HepG2 (cell line): ENCODE measurements at regions not wholly inside any gene's neighbourhood (a gene's known extent, or its start where the extent isn't known, plus 50 kb on each side); places are given as distances from the start of the nearest gene placed in this dataset.
"Not testable (repeated sequence)": the region's sequence is repeated elsewhere in the genome, so short reads cannot be mapped to it uniquely, and the experiment has no call there.

ENCODE experiments used
- ATAC-seq: fragments of 200-7000 bp; cut with Tn5 transposase; 3 replicates; pipeline ENCODE4 v1.9.1; 2020; ENCODE audit warnings: mild to moderate bottlenecking, moderate library complexity
- BruUV-seq: library from RNA; stranded (reverse); fragments of 400-500 nt; replicated peaks from 2 replicates; lab custom pipeline; 2021; lab: Mats Ljungman, UMichigan
- CTCF ChIA-PET: fragments of 300-600 bp; formaldehyde crosslinking; extraction: SDS; loops from one replicate; lab custom pipeline; 2021; ENCODE audit warnings: low total read pairs, inconsistent platforms, low intra/inter-chr PET ratio; lab: Yijun Ruan, JAX
- POLR2A ChIA-PET: fragments of 350-600 bp; sonication (Branson Sonifier 250); formaldehyde crosslinking; loops from one replicate; lab custom pipeline; 2020; ENCODE audit warnings: antibody characterized with exemption, inconsistent platforms; lab: Yijun Ruan, JAX
- DNase-seq: peaks from one replicate; pipeline ENCODE4 v3.0.0-alpha.2; 2015; ENCODE audit warnings: low spot score
- FAIRE-seq: peaks from 3 replicates; lab custom pipeline; 2011; peaks lifted over from hg19 to GRCh38; lab: Jason Lieb, UNC
- H2AFZ ChIP-seq: one replicate; pipeline ENCODE4 v1.6.1; 2011; ENCODE audit warnings: low read length, inconsistent platforms
- H3K27ac ChIP-seq: fragments of 300-600 bp; 3 replicates; pipeline ENCODE4 v1.8.0; 2011; ENCODE audit warnings: mixed run types, mild to moderate bottlenecking, mixed read lengths, low read length, inconsistent platforms; ENCODE audit not compliant: insufficient read depth; ENCODE audit errors: extremely low read length
- H3K27me3 ChIP-seq, 2 experiments: fragments of 200-600 bp in 1 of 2; 2 replicates in 1 of 2; 3 replicates in 1 of 2; pipeline versions ENCODE4 v1.6.0 to v1.8.0; 2011; ENCODE audit warnings: low read length in 2 of 2, mild to moderate bottlenecking in 2 of 2, moderate library complexity in 2 of 2, inconsistent platforms in 1 of 2; ENCODE audit not compliant: insufficient read depth in 2 of 2, control insufficient read depth in 1 of 2
- H3K36me3 ChIP-seq, 2 experiments: fragments of 200-600 bp in 1 of 2; replicated peaks in 1 of 2; 2 replicates in 1 of 2; 3 replicates in 1 of 2; pipeline versions ENCODE4 v1.5.1 to v1.8.0; 2011; ENCODE audit warnings: low read length in 2 of 2, inconsistent platforms in 1 of 2; ENCODE audit not compliant: insufficient read depth in 2 of 2, control insufficient read depth in 1 of 2
- H3K4me1 ChIP-seq: 2 replicates; pipeline ENCODE4 v1.5.1; 2012; ENCODE audit warnings: low read length, inconsistent platforms; ENCODE audit not compliant: insufficient read depth
- H3K4me2 ChIP-seq: 2 replicates; pipeline ENCODE4 v1.6.0; 2011; ENCODE audit warnings: low read depth, low read length, inconsistent platforms
- H3K4me3 ChIP-seq, 3 experiments: fragments of 200-600 bp in 1 of 3; sonication (generic), shearing (Covaris generic) in 1 of 3; replicated peaks in 1 of 3; 2 replicates each; pipeline ENCODE4 v1.5.1; 2011 to 2016; ENCODE audit warnings: low read length in 3 of 3, inconsistent platforms in 2 of 3, low read depth in 2 of 3, mild to moderate bottlenecking in 2 of 3, control low read depth in 1 of 3, mixed read lengths in 1 of 3; ENCODE audit not compliant: insufficient read depth in 1 of 3
- H3K79me2 ChIP-seq: one replicate; pipeline ENCODE4 v1.6.1; 2011; ENCODE audit warnings: low read length, inconsistent platforms; ENCODE audit not compliant: insufficient read depth
- H3K9ac ChIP-seq: 2 replicates; pipeline ENCODE4 v1.6.0; 2011; ENCODE audit warnings: mild to moderate bottlenecking, low read depth, low read length, inconsistent platforms; ENCODE audit not compliant: insufficient read depth
- H3K9me3 ChIP-seq: 2 replicates; pipeline ENCODE4 v1.5.1; 2012; ENCODE audit warnings: mild to moderate bottlenecking, low read length
- H4K20me1 ChIP-seq: 2 replicates; pipeline ENCODE4 v1.6.0; 2011; ENCODE audit warnings: inconsistent platforms, mild to moderate bottlenecking, low read length, moderate library complexity; ENCODE audit not compliant: insufficient read depth
- STAG1 ChIP-seq: sonication (generic); formaldehyde crosslinking; IDR thresholded peaks from 2 replicates; pipeline ENCODE4 v1.4.0; 2020; ENCODE audit warnings: missing genetic modification reagents
- WGBS: methylation state at CpG from one replicate; pipeline ENCODE4 v1.1.6; 2017; ENCODE audit warnings: low lambda C conversion rate; 5-methylcytosine and 5-hydroxymethylcytosine counted together
- in situ Hi-C: cut with HindIII; loops from 2 replicates; pipeline ENCODE4 v1.10.0; 2017; ENCODE audit warnings: low pct_unique_long_range_greater_than_20kb; ENCODE audit not compliant: extremely low pct_ligation_motif_present
- intact Hi-C: fragments of 100-400 bp; cut with micrococcal nuclease; formaldehyde crosslinking; loops from one replicate; pipeline ENCODE4 v1.10.0; 2022; ENCODE audit not compliant: unreplicated experiment
- TF ChIP-seq, protein P1 (sequence below): sonication (generic); formaldehyde crosslinking; IDR thresholded peaks from 2 replicates; pipeline ENCODE4 v1.5.0; 2020; ENCODE audit warnings: mild to moderate bottlenecking, missing genetic modification reagents, moderate library complexity
- TF ChIP-seq, protein P2 (sequence below): sonication (generic); formaldehyde crosslinking; IDR thresholded peaks from 2 replicates; pipeline ENCODE4 v1.4.0; 2020; ENCODE audit warnings: missing genetic modification reagents

DNA sequence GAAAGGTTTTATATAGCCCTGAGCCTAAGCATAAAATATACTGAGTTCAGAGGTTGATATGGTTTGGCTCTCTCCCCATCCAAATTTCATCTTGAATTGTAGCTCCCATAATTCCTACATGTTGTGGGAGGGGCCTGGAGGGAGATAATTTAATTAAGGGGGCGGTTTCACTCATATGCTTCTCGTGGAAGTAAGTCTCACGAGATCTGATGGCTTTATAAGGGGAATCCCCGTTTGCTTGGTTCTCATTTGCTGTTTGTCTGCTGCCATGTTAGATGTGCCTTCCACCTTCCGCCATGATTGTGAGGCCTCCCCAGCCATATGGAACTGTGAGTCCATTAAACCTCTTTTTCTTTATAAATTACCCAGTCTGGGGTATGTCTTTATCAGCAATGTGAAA, 130.8 kb upstream of the ACBD5 start:
- BruUV-seq, H3K4me3 ChIP-seq, DNase-seq, FAIRE-seq, H3K9me3 ChIP-seq, H3K4me1 ChIP-seq, POLR2A ChIA-PET, CTCF ChIA-PET, H3K36me3 ChIP-seq, ATAC-seq, H3K9ac ChIP-seq, H4K20me1 ChIP-seq, H3K4me2 ChIP-seq, H3K27ac ChIP-seq, H2AFZ ChIP-seq, H3K79me2 ChIP-seq: not testable (repeated sequence)
- in situ Hi-C loops, result loop anchor here (25.0 kb wide), 1 partner anchor 1034 kb away; no protein-coding TSS in a partner anchor
- peaks cover 1 to 12% of the 10 kb centered on the region in 2 experiments; a peak in 1 of 5 replicates for H3K27me3 ChIP-seq
- WGBS, result 20% methylated on average over 5 of the region's 5 CpGs
- intact Hi-C loops, result loop anchor here (2.0 kb wide), 1 partner anchor 285 kb away; no protein-coding TSS in a partner anchor

DNA sequence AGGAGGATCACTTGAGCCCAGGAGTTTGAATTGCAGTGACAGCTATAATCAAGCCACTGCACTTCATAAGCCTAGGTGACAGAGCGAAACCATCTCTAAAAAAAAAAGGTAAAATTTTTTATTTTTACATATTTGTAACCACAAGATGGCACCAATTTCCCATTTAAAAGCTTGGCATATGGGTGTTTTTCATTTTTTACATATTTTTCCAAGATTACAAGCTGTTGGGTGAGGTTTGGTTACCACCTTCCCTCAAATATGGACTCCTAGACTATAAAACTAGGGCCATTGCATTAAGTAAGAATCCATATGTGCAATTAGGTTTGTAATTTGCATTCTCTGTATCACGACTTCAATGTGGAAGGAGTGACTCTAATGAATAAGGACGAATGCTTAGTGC, 129.3 kb upstream of the ACBD5 start:
- intact Hi-C loops, result loop anchor here (2.0 kb wide), 1 partner anchor 287 kb away; no protein-coding TSS in a partner anchor
- Histone ChIP-seq H3K9ac (no peak overlapping the region), H3K4me2 (no peak overlapping the region), H4K20me1 (no peaks in the 10 kb centered on the region)
- 28% methylated on average over 3 of the region's 3 CpGs for WGBS
- no TSS peak for BruUV-seq
- no peak for ATAC-seq
- CTCF ChIA-PET, result interaction anchor here (1.1 kb wide), 1 partner anchor 287 kb away, joined by 3 read pairs; no protein-coding TSS in a partner anchor
- TF ChIP-seq, protein P1, sequence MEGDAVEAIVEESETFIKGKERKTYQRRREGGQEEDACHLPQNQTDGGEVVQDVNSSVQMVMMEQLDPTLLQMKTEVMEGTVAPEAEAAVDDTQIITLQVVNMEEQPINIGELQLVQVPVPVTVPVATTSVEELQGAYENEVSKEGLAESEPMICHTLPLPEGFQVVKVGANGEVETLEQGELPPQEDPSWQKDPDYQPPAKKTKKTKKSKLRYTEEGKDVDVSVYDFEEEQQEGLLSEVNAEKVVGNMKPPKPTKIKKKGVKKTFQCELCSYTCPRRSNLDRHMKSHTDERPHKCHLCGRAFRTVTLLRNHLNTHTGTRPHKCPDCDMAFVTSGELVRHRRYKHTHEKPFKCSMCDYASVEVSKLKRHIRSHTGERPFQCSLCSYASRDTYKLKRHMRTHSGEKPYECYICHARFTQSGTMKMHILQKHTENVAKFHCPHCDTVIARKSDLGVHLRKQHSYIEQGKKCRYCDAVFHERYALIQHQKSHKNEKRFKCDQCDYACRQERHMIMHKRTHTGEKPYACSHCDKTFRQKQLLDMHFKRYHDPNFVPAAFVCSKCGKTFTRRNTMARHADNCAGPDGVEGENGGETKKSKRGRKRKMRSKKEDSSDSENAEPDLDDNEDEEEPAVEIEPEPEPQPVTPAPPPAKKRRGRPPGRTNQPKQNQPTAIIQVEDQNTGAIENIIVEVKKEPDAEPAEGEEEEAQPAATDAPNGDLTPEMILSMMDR, result peak; percentile 25; the same call in 1 of the 2 replicates
- TF ChIP-seq, protein P2, sequence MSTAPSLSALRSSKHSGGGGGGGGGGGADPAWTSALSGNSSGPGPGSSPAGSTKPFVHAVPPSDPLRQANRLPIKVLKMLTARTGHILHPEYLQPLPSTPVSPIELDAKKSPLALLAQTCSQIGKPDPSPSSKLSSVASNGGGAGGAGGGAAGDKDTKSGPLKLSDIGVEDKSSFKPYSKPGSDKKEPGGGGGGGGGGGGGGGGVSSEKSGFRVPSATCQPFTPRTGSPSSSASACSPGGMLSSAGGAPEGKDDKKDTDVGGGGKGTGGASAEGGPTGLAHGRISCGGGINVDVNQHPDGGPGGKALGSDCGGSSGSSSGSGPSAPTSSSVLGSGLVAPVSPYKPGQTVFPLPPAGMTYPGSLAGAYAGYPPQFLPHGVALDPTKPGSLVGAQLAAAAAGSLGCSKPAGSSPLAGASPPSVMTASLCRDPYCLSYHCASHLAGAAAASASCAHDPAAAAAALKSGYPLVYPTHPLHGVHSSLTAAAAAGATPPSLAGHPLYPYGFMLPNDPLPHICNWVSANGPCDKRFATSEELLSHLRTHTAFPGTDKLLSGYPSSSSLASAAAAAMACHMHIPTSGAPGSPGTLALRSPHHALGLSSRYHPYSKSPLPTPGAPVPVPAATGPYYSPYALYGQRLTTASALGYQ (CRISPR knock-in tag), result no peak
- peak; percentile 27 for TF ChIP-seq STAG1
- TF ChIP-seq, all 625 proteins: peak for 2
- no peak overlapping the region for H3K27ac ChIP-seq
- in situ Hi-C loops, result loop anchor here (25.0 kb wide), 1 partner anchor 1033 kb away; no protein-coding TSS in a partner anchor
- no peak overlapping the region for H2AFZ ChIP-seq
- POLR2A ChIA-PET, result no interaction called here
- no peaks in the 10 kb centered on the region for H3K4me1 ChIP-seq
- FAIRE-seq (no peak), DNase-seq (no peak)
- H3K9me3 ChIP-seq, result no peaks in the 10 kb centered on the region
- no peaks in the 10 kb centered on the region for H3K79me2 ChIP-seq
- no peaks in the 10 kb centered on the region for H3K36me3 ChIP-seq
- peaks cover 0 to 12% of the 10 kb centered on the region in 2 experiments; a peak in 2 of 5 replicates for H3K27me3 ChIP-seq
- no peak overlapping the region for H3K4me3 ChIP-seq
